Heart left ventricle (tissue), 16 donors: ENCODE measurements at regions not wholly inside any gene's neighbourhood (a gene's known extent, or its start where the extent isn't known, plus 50 kb on each side); places are given as distances from the start of the nearest gene placed in this dataset.

Experiments used
- ATAC-seq, 4 donors: fragments of 200-7000 bp; cut with Tn5 transposase; one replicate each; pipeline ENCODE4 v1.9.1; 2020 to 2022; ENCODE audit warnings: moderate library complexity in 4 of 4, mild to moderate bottlenecking in 3 of 4, moderate number of reproducible peaks in 1 of 4
- DNase-seq, 5 donors: peaks; one replicate each; pipeline ENCODE4 v3.0.0-alpha.2; 2020
- H3K27ac ChIP-seq, 12 donors: fragments of 200-600 bp; sonication (generic) in 4 of 12; one replicate each; pipeline versions ENCODE4 v1.5.0 to v1.8.0; 2016 to 2022; ENCODE audit warnings: mild to moderate bottlenecking in 2 of 12
- H3K27me3 ChIP-seq, 9 donors: fragments of 200-600 bp; sonication (generic) in 2 of 9; one replicate each; pipeline versions ENCODE4 v1.5.1 to v1.8.0; 2016 to 2022; ENCODE audit warnings: mild to moderate bottlenecking in 3 of 9
- H3K36me3 ChIP-seq, 9 donors: fragments of 200-600 bp; sonication (generic) in 2 of 9; one replicate each; pipeline versions ENCODE4 v1.5.0 to v1.8.0; 2018 to 2022; ENCODE audit warnings: mild to moderate bottlenecking in 2 of 9
- H3K4me1 ChIP-seq, 12 donors: fragments of 200-600 bp; sonication (generic) in 4 of 12; one replicate each; pipeline versions ENCODE4 v1.5.0 to v1.8.0; 2016 to 2022; ENCODE audit warnings: mild to moderate bottlenecking in 3 of 12
- H3K4me3 ChIP-seq, 12 donors: fragments of 200-600 bp; sonication (generic) in 4 of 12; one replicate each; pipeline versions ENCODE4 v1.5.0 to v1.8.0; 2017 to 2022; ENCODE audit warnings: mild to moderate bottlenecking in 9 of 12, moderate library complexity in 4 of 12
- H3K9me3 ChIP-seq, 12 donors: fragments of 200-600 bp; sonication (generic) in 4 of 12; one replicate each; pipeline versions ENCODE4 v1.5.0 to v1.8.0; 2016 to 2022; ENCODE audit warnings: mild to moderate bottlenecking in 1 of 12
- POLR2A ChIP-seq, 2 donors: fragments of 450-650 bp; IDR thresholded peaks; one replicate each; pipeline ENCODE4 v1.6.1; 2017; ENCODE audit warnings: antibody characterized with exemption in 2 of 2, mild to moderate bottlenecking in 2 of 2, moderate library complexity in 2 of 2
- WGBS, 4 donors: extraction: QIAGEN DNeasy Blood & Tissue Kit in 2 of 4; methylation state at CpG; one replicate each; pipeline versions ENCODE4 v1.1.5 to v1.1.7; 2013 to 2018; 5-methylcytosine and 5-hydroxymethylcytosine counted together
- intact Hi-C, 10 donors: fragments of 100-400 bp; cut with DNase I; formaldehyde crosslinking; loops; one replicate each; pipeline versions ENCODE4 v1.11.1 to v1.14.2; 2022
- TF ChIP-seq, protein P1 (sequence below), 12 donors: fragments of 200-600 bp; sonication (generic) in 4 of 12; IDR thresholded peaks; one replicate each; pipeline versions ENCODE4 v1.5.0 to v1.8.0; 2018 to 2022; ENCODE audit warnings: antibody characterized with exemption in 12 of 12, mild to moderate bottlenecking in 5 of 12
- donor health status: ischemic (EF 13 %, LVEDD 7.1; RV severe dilation, severe dysfunction).
- donor health status: healthy with polysubstance abuse.
- donor health status: DM: no; HTN: yes; CAD: no.
- donor health status: DM: no; HTN: no; CAD: no.
- donor health status: ischemic (EF 25% LVEDD 6.9; RV normal size, moderate dysfunction).
- donor health status: ischemic (EF 25% LVEDD 5.7; RV mildly dilated, moderate dysfunction).
- donor health status: healthy.
- donor health status: DM: yes; HTN: yes; CAD: no.
- donor health status: ischemic (EF 35%, LVEDD 5.7; RV mildly dilated, moderate dysfunction).
- donor health status: nonischemic (EF 11% LVEDD 7.7; RV severe dilation, severe dysfunction).
- donor health status: DM: yes; HTN: yes; CAD: no.
- donor health status: PGD.
- donor health status: ischemic (EF 29% LVEDD 5.4; RV normal size, mild dysfunction).
- donor health status: nonischemic (EF 23%, LVEDD 6.1; RV moderate dilation, normal function).

DNA sequence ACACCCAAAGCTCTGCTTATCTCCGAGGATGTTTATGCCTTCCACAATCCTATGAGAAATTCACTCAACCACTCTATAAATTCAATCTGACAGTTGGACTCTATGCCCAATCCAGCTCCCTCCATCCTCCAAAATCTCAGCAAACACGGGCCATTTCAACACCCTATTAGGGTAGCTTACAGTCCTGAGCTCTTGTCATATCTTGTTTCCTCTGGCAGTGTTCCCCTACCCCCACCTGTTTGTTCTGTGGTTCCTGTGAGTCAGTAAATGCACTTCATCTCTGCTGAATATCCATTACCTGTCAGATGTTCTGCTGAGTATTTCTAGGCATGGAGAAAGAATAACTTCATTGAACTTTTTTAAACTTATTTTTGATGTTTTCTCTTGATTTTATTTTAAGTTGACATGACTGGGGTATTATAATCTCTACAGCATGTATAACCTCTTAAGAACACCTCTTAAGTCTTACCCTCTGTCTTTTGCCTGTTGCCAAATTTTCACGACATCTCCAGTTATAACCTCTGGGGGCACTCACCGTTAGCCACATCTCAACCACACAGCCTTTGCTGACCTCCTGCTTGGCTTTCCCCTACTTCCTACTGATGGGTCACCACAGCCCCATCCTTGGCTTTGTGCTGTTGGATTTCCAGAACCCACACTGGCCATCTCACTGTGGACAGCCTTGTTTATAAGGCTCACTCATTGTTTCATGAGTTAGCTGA, 317.0 kb upstream of the TMPO start:
- DNase-seq = no peak
- Histone ChIP-seq H3K4me3 (no peak overlapping the region), H3K27me3 (no peaks in the 10 kb centered on the region), H3K9me3 (peaks cover 0 to 7% (median 0%) of the 10 kb centered on the region in 12 donors), H3K36me3 (no peaks in the 10 kb centered on the region), H3K27ac (no peak overlapping the region), H3K4me1 (no peaks in the 10 kb centered on the region)
- intact Hi-C loops = no loop called here
- ATAC-seq = no peak
- WGBS, 4 donors = 56 to 67% (median 61%) methylated on average over 4 of the region's 4 CpGs
- no peak for TF ChIP-seq POLR2A (IDR thresholded peaks at IDR 0.05)
- TF ChIP-seq, protein P1, sequence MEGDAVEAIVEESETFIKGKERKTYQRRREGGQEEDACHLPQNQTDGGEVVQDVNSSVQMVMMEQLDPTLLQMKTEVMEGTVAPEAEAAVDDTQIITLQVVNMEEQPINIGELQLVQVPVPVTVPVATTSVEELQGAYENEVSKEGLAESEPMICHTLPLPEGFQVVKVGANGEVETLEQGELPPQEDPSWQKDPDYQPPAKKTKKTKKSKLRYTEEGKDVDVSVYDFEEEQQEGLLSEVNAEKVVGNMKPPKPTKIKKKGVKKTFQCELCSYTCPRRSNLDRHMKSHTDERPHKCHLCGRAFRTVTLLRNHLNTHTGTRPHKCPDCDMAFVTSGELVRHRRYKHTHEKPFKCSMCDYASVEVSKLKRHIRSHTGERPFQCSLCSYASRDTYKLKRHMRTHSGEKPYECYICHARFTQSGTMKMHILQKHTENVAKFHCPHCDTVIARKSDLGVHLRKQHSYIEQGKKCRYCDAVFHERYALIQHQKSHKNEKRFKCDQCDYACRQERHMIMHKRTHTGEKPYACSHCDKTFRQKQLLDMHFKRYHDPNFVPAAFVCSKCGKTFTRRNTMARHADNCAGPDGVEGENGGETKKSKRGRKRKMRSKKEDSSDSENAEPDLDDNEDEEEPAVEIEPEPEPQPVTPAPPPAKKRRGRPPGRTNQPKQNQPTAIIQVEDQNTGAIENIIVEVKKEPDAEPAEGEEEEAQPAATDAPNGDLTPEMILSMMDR (IDR thresholded peaks at IDR 0.05) = no peak

DNA sequence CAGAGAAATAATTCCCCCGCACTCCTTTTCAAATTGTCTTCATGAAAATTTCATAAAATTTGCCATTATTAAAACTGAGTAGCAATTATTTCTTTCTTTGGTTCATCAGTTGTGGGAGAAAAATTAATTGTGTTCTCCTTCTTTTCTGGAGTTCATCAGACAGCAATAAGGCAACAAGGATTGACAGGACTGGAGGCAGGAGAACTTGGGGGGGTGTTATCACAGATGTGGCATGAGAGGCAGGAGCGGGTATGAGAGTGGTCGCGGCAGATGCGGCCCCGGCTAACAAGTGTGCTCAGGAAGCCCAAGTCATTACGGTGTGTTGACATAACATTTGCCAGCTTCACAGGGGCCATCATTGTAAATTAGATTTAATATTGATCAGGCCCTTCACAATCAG, 306.6 kb upstream of the TMPO start:
- Histone ChIP-seq H3K27me3 (no peaks in the 10 kb centered on the region), H3K4me1 (no peaks in the 10 kb centered on the region), H3K27ac (no peak overlapping the region), H3K4me3 (no peak overlapping the region), H3K9me3 (peaks cover 0 to 31% (median 0%) of the 10 kb centered on the region in 12 donors), H3K36me3 (no peaks in the 10 kb centered on the region)
- 78 to 84% (median 80%) methylated on average over 7 of the region's 7 CpGs for WGBS, 4 donors
- ATAC-seq (no peak), DNase-seq (no peak)
- intact Hi-C loops = no loop called here
- TF ChIP-seq POLR2A (IDR thresholded peaks at IDR 0.05) = no peak
- TF ChIP-seq, protein P1 (IDR thresholded peaks at IDR 0.05) = no peak

DNA sequence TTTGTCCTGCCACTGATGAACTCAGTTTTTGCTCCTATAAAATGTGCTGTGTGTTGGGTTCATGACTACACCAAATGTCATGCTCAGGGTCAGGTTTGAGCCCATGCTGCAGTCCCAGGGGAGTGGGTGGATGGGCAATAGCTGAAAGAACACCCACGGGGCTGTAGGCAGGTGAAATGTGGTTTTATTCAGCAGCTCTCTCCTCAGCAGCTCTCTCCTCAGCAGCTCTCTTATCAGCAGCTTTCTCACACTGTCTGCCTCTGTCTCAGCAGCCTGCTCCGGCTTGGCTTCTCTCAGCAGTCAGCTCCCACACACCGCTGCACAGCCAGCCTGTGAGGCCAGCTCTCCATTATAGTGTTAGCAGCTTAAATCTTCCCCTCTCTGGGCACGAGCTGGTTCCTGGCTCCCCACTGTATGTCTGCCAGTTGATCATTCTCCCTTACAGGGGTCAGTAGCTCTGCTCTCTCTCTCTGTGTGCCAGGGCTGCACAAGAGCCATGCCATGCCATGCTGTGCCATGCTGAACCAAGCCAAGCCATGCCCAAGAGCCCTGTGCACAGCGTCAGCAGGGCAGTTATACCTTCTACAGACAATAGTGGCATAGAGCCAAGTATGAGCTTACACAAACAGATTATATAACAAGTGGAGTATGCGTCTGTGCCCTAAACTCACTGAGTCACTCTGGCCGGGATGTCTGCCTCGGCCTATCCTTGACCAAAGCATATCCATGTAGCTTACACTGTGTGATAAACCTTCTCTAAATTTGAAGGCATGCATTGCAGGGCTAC, 303.3 kb upstream of the TMPO start:
- H3K4me1 ChIP-seq = no peaks in the 10 kb centered on the region
- 63 to 73% (median 68%) methylated on average over 7 to 8 of the region's 8 CpGs for WGBS, 4 donors
- intact Hi-C loops = no loop called here

DNA sequence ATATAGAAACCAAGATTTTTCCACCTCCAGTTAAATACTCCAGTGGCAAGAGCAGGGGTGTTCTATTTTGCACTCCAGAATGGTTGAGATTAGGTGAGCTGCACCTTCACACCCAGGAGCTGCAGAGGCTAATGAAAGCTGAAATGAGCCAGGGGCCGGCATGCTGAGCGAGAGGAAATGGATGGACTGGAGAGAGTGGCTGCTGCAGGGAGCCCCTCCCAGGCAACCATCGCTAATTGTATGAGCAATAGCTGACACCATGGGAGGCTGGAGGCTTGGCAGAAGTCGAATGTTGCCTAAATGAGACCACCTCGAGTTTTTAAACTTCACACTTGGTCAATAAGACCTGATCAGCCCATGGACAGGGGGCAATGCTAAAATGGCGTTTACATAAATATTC, 301.8 kb upstream of the TMPO start:
- Histone ChIP-seq H3K4me3 (no peak overlapping the region), H3K36me3 (no peaks in the 10 kb centered on the region), H3K27ac (no peak overlapping the region), H3K4me1 (no peaks in the 10 kb centered on the region), H3K27me3 (no peaks in the 10 kb centered on the region), H3K9me3 (no peaks in the 10 kb centered on the region)
- DNase-seq (no peak), ATAC-seq (no peak)
- 48 to 58% (median 51%) methylated on average over 6 of the region's 6 CpGs for WGBS, 4 donors
- intact Hi-C loops = no loop called here
- no peak for TF ChIP-seq POLR2A (IDR thresholded peaks at IDR 0.05)
- TF ChIP-seq, protein P1 (IDR thresholded peaks at IDR 0.05) = no peak

More for the DNA sequence above, 303.3 kb upstream of the TMPO start:
- Histone ChIP-seq H3K27ac (no peak overlapping the region), H3K9me3 (peaks cover 0 to 5% (median 0%) of the 10 kb centered on the region in 12 donors), H3K27me3 (no peaks in the 10 kb centered on the region), H3K4me3 (no peak overlapping the region), H3K36me3 (no peaks in the 10 kb centered on the region)
- DNase-seq (no peak), ATAC-seq (peak in 1 of 4 donors; percentile 11)
- TF ChIP-seq POLR2A (IDR thresholded peaks at IDR 0.05) = no peak
- TF ChIP-seq, protein P1 (IDR thresholded peaks at IDR 0.05) = no peak
